GM19438 (cell line): ENCODE measurements at regions not wholly inside any gene's neighbourhood (a gene's known extent, or its start where the extent isn't known, plus 50 kb on each side); places are given as distances from the start of the nearest gene placed in this dataset.

Source experiments
- ATAC-seq: cut with Tn5 transposase; IDR thresholded peaks from one replicate; pipeline ENCODE4 v1.9.1; 2021; ENCODE audit warnings: low read depth; ENCODE audit not compliant: unreplicated experiment

DNA sequence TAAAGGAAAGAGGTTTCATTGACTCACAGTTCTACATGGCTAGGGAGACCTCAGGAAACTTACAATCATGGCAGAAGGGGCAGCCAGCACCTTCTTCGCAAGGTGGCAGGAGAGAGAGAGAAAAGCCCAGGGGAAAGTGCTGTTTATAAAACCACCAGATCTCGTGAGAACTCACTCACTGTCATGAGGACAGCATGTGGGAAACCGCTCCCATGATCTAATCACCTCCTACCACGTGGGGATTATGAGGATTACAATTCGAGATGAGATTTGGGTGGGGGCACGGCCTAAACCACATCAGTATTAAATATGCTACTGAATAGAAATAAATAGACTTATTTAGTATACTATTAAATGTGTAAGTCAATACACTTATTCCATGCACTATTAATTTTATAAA lies 70.6 kb upstream of the TCF21 start:
- ATAC-seq = no peak

DNA sequence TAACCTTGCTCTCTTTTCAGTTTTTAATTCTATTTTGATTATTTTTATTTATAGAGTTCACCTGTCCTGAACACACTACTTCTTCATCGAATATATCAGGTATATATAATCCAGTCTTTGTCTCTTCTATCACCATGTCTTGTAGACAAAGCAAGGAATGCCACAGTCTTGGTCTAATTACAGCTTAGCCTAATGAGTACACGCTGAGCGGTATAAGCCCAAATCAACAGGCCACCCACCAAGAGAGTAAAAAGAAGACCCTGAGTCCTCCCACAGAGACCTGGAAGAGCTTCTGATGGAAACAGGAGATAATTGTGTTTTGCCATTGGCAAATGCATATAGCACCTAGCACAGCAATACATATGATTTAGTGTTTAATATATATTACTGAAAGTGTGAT lies 68.7 kb upstream of the TCF21 start:
- no peak for ATAC-seq

DNA sequence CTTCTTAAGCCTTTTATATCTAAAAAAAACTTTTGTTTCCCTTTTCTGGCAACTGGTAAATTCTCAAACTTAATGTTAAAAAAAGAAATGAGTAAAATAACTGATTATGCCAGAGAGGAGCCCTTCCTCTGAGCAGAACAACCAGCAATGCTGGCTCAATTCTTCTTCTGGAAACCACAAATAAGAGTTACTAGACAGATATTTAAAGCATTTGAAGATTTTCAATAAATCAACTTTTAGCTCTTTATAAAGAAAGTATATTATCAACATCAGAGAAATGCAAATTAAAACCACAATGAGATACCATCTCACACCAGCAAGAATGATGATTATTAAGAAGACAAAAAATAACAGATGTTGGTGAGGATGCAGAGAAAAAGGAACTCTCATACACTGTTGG lies 61.1 kb upstream of the TCF21 start:
- no peak for ATAC-seq

DNA sequence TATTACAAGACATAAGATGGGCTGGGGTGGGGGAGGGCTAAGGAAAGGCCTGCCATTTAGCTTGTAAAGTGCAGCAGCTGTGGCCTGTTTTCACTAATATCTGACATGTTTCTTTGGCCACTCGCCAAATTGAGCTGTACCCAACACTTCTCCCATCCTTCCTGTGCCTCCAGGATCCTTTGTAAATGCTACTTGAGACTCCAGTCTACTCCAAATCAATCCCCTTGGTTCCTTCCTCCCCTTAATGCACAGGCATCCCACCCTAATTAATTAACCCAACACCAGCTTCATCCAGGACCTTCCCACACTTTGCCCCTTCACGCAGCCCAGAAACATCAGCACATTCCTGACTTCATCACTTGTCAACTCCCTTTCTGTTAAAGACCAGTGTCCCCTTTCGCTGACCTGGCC lies 55.0 kb upstream of the TCF21 start:
- ATAC-seq = no peak

DNA sequence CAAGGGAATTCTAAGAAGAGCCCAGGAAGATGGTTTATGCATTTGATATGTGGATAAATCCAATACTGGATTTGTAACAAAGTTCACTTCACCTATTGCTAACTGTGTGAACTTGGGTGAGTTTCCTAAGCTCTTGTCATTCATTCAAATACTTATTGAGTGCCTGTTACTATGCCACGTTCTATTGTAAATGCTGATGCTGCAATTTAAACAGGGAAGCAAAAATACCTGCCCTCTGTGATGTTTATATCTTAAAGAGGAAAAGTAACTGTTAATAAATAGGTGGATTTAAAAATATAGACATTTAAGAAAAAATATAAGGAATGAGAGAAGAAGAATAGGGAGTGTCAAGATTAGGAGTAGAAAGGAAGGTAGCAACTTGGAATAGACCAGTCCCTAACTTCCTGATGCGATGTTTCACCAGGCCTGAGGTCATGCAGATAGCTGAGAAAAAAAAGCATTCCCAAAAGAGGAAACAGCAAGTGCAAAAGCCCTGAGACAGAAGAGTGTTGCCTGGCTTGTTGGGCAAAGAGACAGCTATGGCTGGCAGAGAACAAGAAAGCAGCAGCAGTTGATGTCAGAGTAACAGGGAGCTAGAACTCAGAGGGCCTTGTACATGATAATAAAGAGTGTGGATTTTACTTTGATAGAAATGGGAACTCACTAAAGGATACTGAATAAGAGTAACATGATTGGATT lies 54.3 kb upstream of the TCF21 start:
- ATAC-seq = no peak

DNA sequence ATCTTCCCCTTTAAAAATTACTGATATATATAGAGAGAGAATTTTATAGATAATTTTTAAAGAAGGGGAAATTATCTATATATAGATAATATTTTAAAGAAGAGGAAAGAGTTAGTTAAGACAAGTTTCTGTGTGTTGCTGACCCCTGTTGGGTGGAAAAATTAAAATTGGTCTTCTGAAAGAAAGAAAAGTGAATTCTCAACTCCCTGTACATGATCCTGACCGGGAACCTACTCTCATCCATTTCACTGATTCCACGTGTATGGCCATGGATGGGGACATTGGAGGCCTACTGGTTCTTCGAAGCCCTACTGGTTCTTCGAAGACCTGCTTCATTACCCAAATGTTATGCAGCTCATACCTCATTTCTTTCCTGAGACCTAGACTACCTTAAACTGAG lies 53.0 kb upstream of the TCF21 start:
- ATAC-seq = no peak

DNA sequence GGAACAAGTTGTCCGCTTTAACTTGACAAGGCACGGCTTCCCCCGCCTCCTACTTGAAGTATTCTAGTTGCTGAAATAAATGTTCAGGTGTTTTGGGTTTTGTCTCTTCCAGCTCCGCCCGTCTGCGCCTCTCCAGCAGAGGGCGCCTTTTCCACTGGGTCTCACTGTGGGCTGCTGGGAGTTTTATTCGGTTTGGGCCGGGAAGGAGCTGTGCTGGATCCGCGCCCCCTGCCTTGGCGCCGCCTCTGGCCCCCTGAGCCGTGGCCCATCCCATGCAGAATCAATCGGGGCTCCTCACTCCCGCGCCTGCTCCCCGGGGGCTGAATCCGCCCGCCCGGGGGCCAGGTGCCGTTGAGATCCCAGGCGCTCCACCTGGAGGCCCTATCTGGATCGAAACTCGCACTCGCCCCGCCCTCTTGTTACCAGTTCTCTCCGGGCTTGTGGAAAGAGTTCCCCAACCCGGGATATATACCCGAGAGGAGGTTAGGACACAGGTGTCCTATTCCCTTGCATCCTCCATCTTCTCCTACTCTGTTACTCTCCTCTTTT lies 51.0 kb upstream of the TCF21 start:
- peak; percentile 95 for ATAC-seq
